PC-9 (cell line): ENCODE measurements at regions not wholly inside any gene's neighbourhood (a gene's known extent, or its start where the extent isn't known, plus 50 kb on each side); places are given as distances from the start of the nearest gene placed in this dataset.

ENCODE experiments used
- BruUV-seq: library from RNA; stranded (reverse); fragments of 400-500 nt; replicated peaks from 2 replicates; lab custom pipeline; 2021; lab: Mats Ljungman, UMichigan
- CTCF ChIA-PET: fragments of 300-600 bp; sonication (Branson Sonifier 250); formaldehyde crosslinking; loops from one replicate; lab custom pipeline; 2022; ENCODE audit warnings: antibody characterized with exemption; lab: Charles Lee
- POLR2A ChIA-PET: fragments of 300-600 bp; sonication (Branson Sonifier 250); formaldehyde crosslinking; loops from one replicate; lab custom pipeline; 2022; ENCODE audit warnings: antibody characterized with exemption; ENCODE audit not compliant: unreplicated experiment; lab: Charles Lee
- DNase-seq, 2 experiments: peaks; one replicate each; pipeline versions ENCODE4 v3.0.0 to v3.0.0-alpha.2; 2015 to 2022; ENCODE audit warnings: mixed read lengths in 1 of 2
- H2AFZ ChIP-seq: fragments of 200-600 bp; sonication (generic); 2 replicates; pipeline ENCODE4 v1.8.1; 2017; ENCODE audit warnings: antibody characterized with exemption
- H3F3A ChIP-seq: fragments of 200-600 bp; sonication (generic); 2 replicates; pipeline ENCODE4 v1.8.1; 2017; ENCODE audit warnings: antibody characterized with exemption, mild to moderate bottlenecking, low read depth; ENCODE audit not compliant: insufficient read depth
- H3K27ac ChIP-seq: fragments of 200-600 bp; sonication (generic); 2 replicates; pipeline ENCODE4 v1.6.1; 2016; ENCODE audit warnings: mixed run types
- H3K27me3 ChIP-seq: fragments of 200-600 bp; sonication (generic); 2 replicates; pipeline ENCODE4 v1.6.1; 2016; ENCODE audit warnings: low read depth, mixed run types; ENCODE audit not compliant: insufficient read depth
- H3K36me3 ChIP-seq: fragments of 200-600 bp; sonication (generic); 2 replicates; pipeline ENCODE4 v1.6.1; 2016; ENCODE audit warnings: low read depth, mixed run types
- H3K4me1 ChIP-seq: fragments of 200-600 bp; sonication (generic); replicated peaks from 2 replicates; pipeline ENCODE4 v1.6.1; 2016; ENCODE audit warnings: mixed run types; ENCODE audit not compliant: insufficient read depth
- H3K4me2 ChIP-seq: fragments of 200-600 bp; sonication (generic); 2 replicates; pipeline ENCODE4 v1.6.1; 2017; ENCODE audit warnings: mixed run types
- H3K4me3 ChIP-seq: fragments of 200-600 bp; sonication (generic); 2 replicates; pipeline ENCODE4 v1.6.1; 2016; ENCODE audit warnings: mixed run types
- H3K79me2 ChIP-seq: fragments of 200-600 bp; sonication (generic); 2 replicates; pipeline ENCODE4 v1.6.1; 2017; ENCODE audit warnings: low read depth, mixed run types
- H3K9me2 ChIP-seq: fragments of 200-600 bp; sonication (generic); 2 replicates; pipeline ENCODE4 v1.8.1; 2017; ENCODE audit warnings: mild to moderate bottlenecking; ENCODE audit not compliant: insufficient read depth
- H3K9me3 ChIP-seq: fragments of 200-600 bp; sonication (generic); 2 replicates; pipeline ENCODE4 v1.8.1; 2016; ENCODE audit warnings: low read depth; ENCODE audit not compliant: insufficient read depth
- H4K20me1 ChIP-seq: fragments of 200-600 bp; sonication (generic); 2 replicates; pipeline ENCODE4 v1.8.1; 2017; ENCODE audit not compliant: insufficient read depth
- CTCF ChIP-seq: fragments of 200-600 bp; sonication (generic); conservative IDR thresholded peaks from 2 replicates; pipeline ENCODE4 v1.6.1; 2017; ENCODE audit warnings: mixed run types, antibody characterized with exemption, mild to moderate bottlenecking, moderate library complexity
- EZH2 ChIP-seq: fragments of 200-600 bp; sonication (generic); IDR thresholded peaks from 2 replicates; pipeline ENCODE4 v1.8.0; 2017; ENCODE audit warnings: antibody characterized with exemption, low read depth
- intact Hi-C: fragments of 100-400 bp; cut with micrococcal nuclease; formaldehyde crosslinking; loops from one replicate; pipeline ENCODE4 v1.10.0; 2022; ENCODE audit not compliant: unreplicated experiment

GRCh38 chr2:228860601-228861285 is 410.3 kb downstream of the PID1 start:
- no peak overlapping the region for H2AFZ ChIP-seq
- no peak overlapping the region for H3K27ac ChIP-seq
- TF ChIP-seq CTCF: no peak
- no peak for TF ChIP-seq EZH2
- DNase-seq: no peak
- no peaks in the 10 kb centered on the region for H3F3A ChIP-seq
- no peaks in the 10 kb centered on the region for H3K4me1 ChIP-seq
- ChIA-PET CTCF (no interaction called here), POLR2A (no interaction called here)
- no peak overlapping the region for H3K4me2 ChIP-seq
- H3K79me2 ChIP-seq: no peaks in the 10 kb centered on the region
- H3K9me2 ChIP-seq: no peaks in the 10 kb centered on the region
- intact Hi-C loops: no loop called here
- no TSS peak for BruUV-seq
- no peaks in the 10 kb centered on the region for H3K9me3 ChIP-seq
- no peaks in the 10 kb centered on the region for H3K36me3 ChIP-seq
- no peaks in the 10 kb centered on the region for H3K27me3 ChIP-seq
- H4K20me1 ChIP-seq: no peaks in the 10 kb centered on the region
- no peak overlapping the region for H3K4me3 ChIP-seq

- no peak overlapping the region for H3K4me2 ChIP-seq
- no TSS peak for BruUV-seq
- H3K9me3 ChIP-seq: no peaks in the 10 kb centered on the region
- POLR2A ChIA-PET: no interaction called here
- no peak overlapping the region for H3K27ac ChIP-seq
- H3K79me2 ChIP-seq: no peaks in the 10 kb centered on the region
- no peaks in the 10 kb centered on the region for H3K9me2 ChIP-seq
- no peak overlapping the region for H2AFZ ChIP-seq
- H3K27me3 ChIP-seq: no peaks in the 10 kb centered on the region
- H3K4me3 ChIP-seq: no peak overlapping the region
- DNase-seq: no peak
- H3K4me1 ChIP-seq: no peaks in the 10 kb centered on the region
- no peaks in the 10 kb centered on the region for H3F3A ChIP-seq
- no peaks in the 10 kb centered on the region for H4K20me1 ChIP-seq
- intact Hi-C loops: no loop called here
- no peaks in the 10 kb centered on the region for H3K36me3 ChIP-seq
- TF ChIP-seq CTCF: no peak
- TF ChIP-seq EZH2: no peak
- CTCF ChIA-PET: no interaction called here
These were observed 417.9 kb downstream of the PID1 start for GRCh38 chr2:228853151-228853550.

- no peak for TF ChIP-seq CTCF
- no peak for TF ChIP-seq EZH2
- no peaks in the 10 kb centered on the region for H3K9me3 ChIP-seq
- BruUV-seq: no TSS peak
- POLR2A ChIA-PET: no interaction called here
- H3K4me1 ChIP-seq: no peaks in the 10 kb centered on the region
- H3K27me3 ChIP-seq: no peaks in the 10 kb centered on the region
- 0 out of 2 replicates have a peak overlapping the region, but pooled peaks have one; percentile 60 for H2AFZ ChIP-seq
- no peaks in the 10 kb centered on the region for H4K20me1 ChIP-seq
- no peak overlapping the region for H3K4me2 ChIP-seq
- no peaks in the 10 kb centered on the region for H3K36me3 ChIP-seq
- H3K27ac ChIP-seq: no peak overlapping the region
- no peaks in the 10 kb centered on the region for H3F3A ChIP-seq
- no peak overlapping the region for H3K4me3 ChIP-seq
- CTCF ChIA-PET: no interaction called here
- no peaks in the 10 kb centered on the region; the same call in 1 of the 2 replicates for H3K9me2 ChIP-seq
- DNase-seq: no peak
- intact Hi-C loops: no loop called here
- H3K79me2 ChIP-seq: no peaks in the 10 kb centered on the region
These were observed 422.4 kb downstream of the PID1 start for GRCh38 chr2:228848638-228849037.
